ENCODE measurements at regions not wholly inside any gene's neighbourhood (a gene's known extent, or its start where the extent isn't known, plus 50 kb on each side); places are given as distances from the start of the nearest gene placed in this dataset.

DNA sequence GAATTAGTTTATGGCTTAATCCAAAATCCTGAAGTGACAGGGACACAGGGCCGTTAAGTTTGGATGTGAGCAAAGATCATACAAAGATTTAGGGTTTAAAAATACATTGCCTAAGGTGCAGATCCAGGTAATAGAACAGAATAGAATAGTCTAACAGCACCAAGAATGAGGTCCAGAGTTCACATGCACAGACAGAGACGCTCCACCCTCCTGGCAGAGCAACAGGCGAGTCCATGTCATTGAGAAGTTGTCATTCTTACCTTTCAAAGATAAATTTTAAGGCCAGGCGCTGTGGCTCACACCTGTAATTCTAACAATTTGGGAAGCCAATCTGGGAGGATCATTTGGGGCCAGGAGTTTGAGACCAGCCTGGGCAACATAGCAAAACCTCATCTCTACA, 209.1 kb upstream of the AUTS2 start:
- no peak for TF ChIP-seq CTCF (IDR thresholded peaks at IDR 0.05)
- TF ChIP-seq EP300 (IDR thresholded peaks at IDR 0.05), result no peak
